T-cell (primary cell): ENCODE measurements at regions not wholly inside any gene's neighbourhood (a gene's known extent, or its start where the extent isn't known, plus 50 kb on each side); places are given as distances from the start of the nearest gene placed in this dataset.
"Not testable (repeated sequence)": the region's sequence is repeated elsewhere in the genome, so short reads cannot be mapped to it uniquely, and the experiment has no call there.

Experiments used
- ATAC-seq, 4 experiments: fragments of 200-7000 bp in 3 of 4; fragments of 150-1000 bp in 1 of 4; cut with Tn5 transposase; replicated peaks in 1 of 4; 1 replicate in 3 of 4; 2 replicates in 1 of 4; pipeline ENCODE4 v1.10.0; 2021; ENCODE audit warnings: moderate library complexity in 3 of 4, mild to moderate bottlenecking in 2 of 4, moderate number of reproducible peaks in 1 of 4
- CTCF ChIA-PET, 2 donors: fragments of 300-600 bp; sonication (Branson Sonifier 250); formaldehyde crosslinking; loops; one replicate each; lab custom pipeline; 2022; ENCODE audit warnings: antibody characterized with exemption in 2 of 2; lab: Charles Lee
- POLR2A ChIA-PET, 2 donors: fragments of 300-600 bp; sonication (Branson Sonifier 250); formaldehyde crosslinking; loops; one replicate each; lab custom pipeline; 2022; ENCODE audit warnings: antibody characterized with exemption in 2 of 2; lab: Charles Lee
- DNase-seq, 35 experiments: peaks; one replicate each; pipeline versions ENCODE4 v3.0.0 to v3.0.0-alpha.2; 2013 to 2023
- H3K27ac ChIP-seq: one replicate; pipeline ENCODE4 v1.5.1; 2013; ENCODE audit warnings: low read length
- H3K27me3 ChIP-seq, 2 experiments: replicated peaks in 1 of 2; 1 replicate in 1 of 2; 2 replicates in 1 of 2; pipeline versions ENCODE4 v1.6.1 to v1.7.0; 2013; ENCODE audit warnings: low read length in 1 of 2, mixed read lengths in 1 of 2; ENCODE audit not compliant: control insufficient read depth in 2 of 2, insufficient read depth in 2 of 2; ENCODE audit errors: extremely low read depth in 1 of 2
- H3K36me3 ChIP-seq, 2 donors: 1 replicate in 1 of 2; 2 replicates in 1 of 2; pipeline versions ENCODE4 v1.6.1 to v1.7.0; 2013; ENCODE audit warnings: low read length in 1 of 2; ENCODE audit not compliant: control insufficient read depth in 2 of 2, insufficient read depth in 1 of 2; ENCODE audit errors: extremely low read depth in 1 of 2
- H3K4me1 ChIP-seq, 2 experiments: 1 replicate in 1 of 2; 2 replicates in 1 of 2; pipeline versions ENCODE4 v1.6.1 to v1.7.0; 2013; ENCODE audit warnings: low read length in 2 of 2, mixed read lengths in 1 of 2; ENCODE audit not compliant: insufficient read depth in 2 of 2, control insufficient read depth in 1 of 2; ENCODE audit errors: extremely low read depth in 1 of 2
- H3K4me3 ChIP-seq, 2 donors: 1 replicate in 1 of 2; 2 replicates in 1 of 2; pipeline versions ENCODE4 v1.5.1 to v1.7.0; 2013; ENCODE audit warnings: mild to moderate bottlenecking in 2 of 2, low read length in 1 of 2, moderate library complexity in 1 of 2; ENCODE audit not compliant: control insufficient read depth in 1 of 2; ENCODE audit errors: extremely low read depth in 1 of 2
- H3K9me3 ChIP-seq: 2 replicates; pipeline ENCODE4 v1.7.0; 2013
- H3K27ac Mint-ChIP-seq, 2 donors: one replicate each; pipeline ENCODE4 v1.8.0; 2020 to 2021; ENCODE audit warnings: mild to moderate bottlenecking in 2 of 2, mixed read lengths in 2 of 2
- H3K27me3 Mint-ChIP-seq, 2 donors: one replicate each; pipeline ENCODE4 v1.8.0; 2021 to 2022; ENCODE audit warnings: mixed read lengths in 2 of 2
- H3K36me3 Mint-ChIP-seq: one replicate; pipeline ENCODE4 v1.8.0; 2021; ENCODE audit warnings: mixed read lengths
- H3K4me1 Mint-ChIP-seq, 3 donors: one replicate each; pipeline ENCODE4 v1.8.0; 2020 to 2022; ENCODE audit warnings: mixed read lengths in 3 of 3, mild to moderate bottlenecking in 1 of 3
- H3K4me3 Mint-ChIP-seq, 3 donors: one replicate each; pipeline ENCODE4 v1.8.0; 2020 to 2022; ENCODE audit warnings: mild to moderate bottlenecking in 3 of 3, mixed read lengths in 3 of 3, moderate library complexity in 3 of 3
- H3K9me3 Mint-ChIP-seq, 3 donors: one replicate each; pipeline ENCODE4 v1.8.0; 2020 to 2022; ENCODE audit warnings: mixed read lengths in 3 of 3
- WGBS: methylation state at CpG from one replicate; pipeline ENCODE4 v1.1.5; 2013; ENCODE audit warnings: missing lambda C conversion rate; ENCODE audit not compliant: insufficient coverage; 5-methylcytosine and 5-hydroxymethylcytosine counted together

DNA sequence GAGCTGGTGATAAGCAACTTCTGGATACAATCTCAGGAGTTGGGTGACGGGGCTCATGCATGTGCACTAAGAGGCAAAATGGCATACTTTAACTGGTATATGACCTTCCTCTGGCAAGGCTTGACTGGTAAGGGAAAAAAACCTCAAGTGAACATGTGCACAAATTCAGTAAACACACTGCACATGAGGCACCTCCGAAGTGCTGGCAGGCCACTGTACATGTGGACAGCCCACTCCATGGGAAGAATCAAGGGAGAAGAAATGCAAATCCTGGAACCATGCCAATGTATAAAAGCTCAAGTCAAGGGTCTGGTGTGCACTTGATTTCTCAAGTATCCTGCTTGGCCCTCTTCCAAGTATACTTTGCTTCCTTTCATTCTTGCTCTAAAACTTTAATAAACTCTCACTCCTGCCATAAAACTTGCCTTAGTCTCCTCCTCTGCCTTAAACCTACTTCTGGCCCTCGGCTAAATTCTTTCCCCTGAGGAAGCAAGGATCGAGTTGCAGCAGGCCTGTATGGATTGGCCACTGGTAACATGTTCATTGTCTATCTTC lies 167.2 kb downstream of the RAMP3 start:
- H3K36me3 ChIP-seq, result no peaks in the 10 kb centered on the region
- no peak overlapping the region for H3K27ac Mint-ChIP-seq
- no peak overlapping the region for H3K27ac ChIP-seq
- 80% methylated on average over 1 of the region's 4 CpGs for WGBS
- ChIA-PET POLR2A (no interaction called here), CTCF (no interaction called here)
- H3K27me3 ChIP-seq, result peaks cover 0 to 8% of the 10 kb centered on the region in 2 experiments
- no peaks in the 10 kb centered on the region for H3K9me3 ChIP-seq
- H3K4me1 ChIP-seq, result no peaks in the 10 kb centered on the region
- H3K4me3 ChIP-seq, result no peak overlapping the region
- H3K9me3 Mint-ChIP-seq, result no peaks in the 10 kb centered on the region
- H3K4me3 Mint-ChIP-seq, result no peak overlapping the region
- no peak for DNase-seq
- no peaks in the 10 kb centered on the region for H3K4me1 Mint-ChIP-seq
- H3K27me3 Mint-ChIP-seq, result peaks cover 14 to 17% of the 10 kb centered on the region in 2 donors
- no peak for ATAC-seq
- no peaks in the 10 kb centered on the region for H3K36me3 Mint-ChIP-seq

DNA sequence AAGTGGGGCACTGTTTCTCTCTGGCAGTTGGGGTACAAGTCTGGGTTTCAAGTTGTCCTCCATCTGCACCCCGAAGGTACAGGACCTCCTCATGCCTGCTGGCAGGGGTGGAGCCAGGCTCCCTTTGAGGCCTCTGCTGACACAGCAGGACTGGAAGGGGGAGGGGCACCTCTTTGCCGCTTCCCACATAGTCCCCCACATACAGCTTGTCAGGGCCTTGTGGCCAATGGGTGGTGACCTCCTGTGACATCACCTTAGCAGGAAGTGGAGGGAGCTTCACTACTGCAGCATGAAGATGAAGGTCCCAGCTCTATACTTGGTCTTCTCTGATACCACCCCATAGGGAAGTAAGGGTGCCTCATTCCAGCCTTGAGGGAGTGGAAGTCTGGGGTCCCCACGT lies 167.8 kb downstream of the RAMP3 start:
- no peaks in the 10 kb centered on the region for H3K9me3 Mint-ChIP-seq
- no peak overlapping the region for H3K4me3 Mint-ChIP-seq

GRCh38 chr7:45328403-45328981 lies 170.9 kb downstream of the RAMP3 start:
- H3K36me3 ChIP-seq, result no peaks in the 10 kb centered on the region
- no peaks in the 10 kb centered on the region for H3K9me3 ChIP-seq
- WGBS, result 15% methylated on average over 3 of the region's 5 CpGs
- Mint-ChIP-seq H3K27ac (no peak overlapping the region), H3K4me1 (no peaks in the 10 kb centered on the region), H3K9me3 (peaks cover 5 to 17% (median 12%) of the 10 kb centered on the region in 3 donors), H3K27me3 (peaks cover 26 to 29% of the 10 kb centered on the region in 2 donors), H3K4me3 (no peak overlapping the region), H3K36me3 (no peaks in the 10 kb centered on the region)
- no peak for DNase-seq
- H3K4me3 ChIP-seq, result no peak overlapping the region
- H3K27ac ChIP-seq, result no peak overlapping the region
- peaks cover 0 to 18% of the 10 kb centered on the region in 2 experiments for H3K27me3 ChIP-seq
- H3K4me1 ChIP-seq, result no peaks in the 10 kb centered on the region
- ATAC-seq, result no peak
- ChIA-PET CTCF (no interaction called here), POLR2A (no interaction called here)

More for the DNA sequence above, 167.8 kb downstream of the RAMP3 start:
- Histone ChIP-seq H3K36me3 (no peaks in the 10 kb centered on the region), H3K27me3 (peaks cover 0 to 8% of the 10 kb centered on the region in 2 experiments), H3K4me1 (no peaks in the 10 kb centered on the region), H3K9me3 (no peaks in the 10 kb centered on the region), H3K27ac (no peak overlapping the region), H3K4me3 (no peak overlapping the region)
- Mint-ChIP-seq H3K27ac (no peak overlapping the region), H3K27me3 (peaks cover 17 to 21% of the 10 kb centered on the region in 2 donors), H3K4me1 (no peaks in the 10 kb centered on the region), H3K36me3 (no peaks in the 10 kb centered on the region)
- ATAC-seq (no peak), DNase-seq (no peak)
- CTCF ChIA-PET, result no interaction called here
- POLR2A ChIA-PET, result no interaction called here
- WGBS, result 29% methylated on average over 1 of the region's 3 CpGs

DNA sequence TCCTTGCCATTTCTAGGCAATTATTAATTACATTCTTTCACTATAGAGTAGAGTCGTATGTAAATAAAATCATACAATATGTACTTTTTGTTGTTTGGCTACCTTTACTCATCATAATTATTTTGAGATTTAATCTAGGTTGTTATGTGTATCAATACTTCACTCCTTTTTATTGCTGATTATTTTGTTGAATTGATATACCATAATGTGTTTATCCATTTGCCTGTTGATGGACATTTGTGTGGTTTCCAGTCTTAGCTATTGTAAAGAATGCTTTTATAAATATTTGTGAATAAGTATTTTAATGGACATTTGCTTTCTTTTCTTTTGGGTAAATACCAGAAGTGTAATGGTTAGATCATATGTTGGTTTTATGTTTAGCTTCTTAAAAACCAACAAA lies 174.0 kb downstream of the RAMP3 start:
- ATAC-seq (no peak), DNase-seq (no peak)
- no peaks in the 10 kb centered on the region for H3K9me3 ChIP-seq
- ChIA-PET POLR2A (no interaction called here), CTCF (no interaction called here)
- H3K4me3 ChIP-seq, result no peak overlapping the region
- H3K36me3 ChIP-seq, result no peaks in the 10 kb centered on the region
- Mint-ChIP-seq H3K27ac (no peak overlapping the region), H3K4me3 (no peak overlapping the region), H3K9me3 (peaks cover 15 to 20% (median 20%) of the 10 kb centered on the region in 3 donors), H3K27me3 (peaks cover 53 to 54% of the 10 kb centered on the region in 2 donors), H3K4me1 (no peaks in the 10 kb centered on the region), H3K36me3 (no peaks in the 10 kb centered on the region)
- H3K4me1 ChIP-seq, result no peaks in the 10 kb centered on the region
- peaks cover 0 to 14% of the 10 kb centered on the region in 2 experiments for H3K27me3 ChIP-seq
- H3K27ac ChIP-seq, result no peak overlapping the region
- WGBS, result no CpG with 5 or more reads among the region's 1 CpG

GRCh38 chr7:45335024-45335423 lies 177.4 kb downstream of the RAMP3 start:
- H3K4me1 ChIP-seq, H3K4me1 Mint-ChIP-seq, H3K27ac ChIP-seq, H3K4me3 ChIP-seq, ATAC-seq, H3K36me3 ChIP-seq, CTCF ChIA-PET, POLR2A ChIA-PET, H3K9me3 ChIP-seq, H3K36me3 Mint-ChIP-seq, H3K4me3 Mint-ChIP-seq, DNase-seq, H3K27ac Mint-ChIP-seq: not testable (repeated sequence)
- H3K27me3 ChIP-seq, result peaks cover 0 to 11% of the 10 kb centered on the region in 2 experiments
- 86% methylated on average over 1 of the region's 2 CpGs for WGBS
- Mint-ChIP-seq H3K27me3 (peaks cover 50 to 51% of the 10 kb centered on the region in 2 donors), H3K9me3 (peaks cover 15 to 20% (median 20%) of the 10 kb centered on the region in 3 donors)

GRCh38 chr7:45342236-45342635 lies 184.6 kb downstream of the RAMP3 start:
- no peaks in the 10 kb centered on the region for H3K9me3 ChIP-seq
- DNase-seq (peak in 1 of 35 experiments; percentile 11), ATAC-seq (no peak)
- POLR2A ChIA-PET, result interaction anchor here in 1 of 2 donors (0.6 kb wide), 1 partner anchor 289 kb away, joined by 3 read pairs; no protein-coding TSS in a partner anchor
- Mint-ChIP-seq H3K27me3 (peaks cover 14 to 18% of the 10 kb centered on the region in 2 donors), H3K9me3 (peaks cover 0 to 7% (median 0%) of the 10 kb centered on the region in 3 donors), H3K4me1 (peaks cover 0 to 3% (median 0%) of the 10 kb centered on the region in 3 donors), H3K27ac (no peak overlapping the region), H3K36me3 (no peaks in the 10 kb centered on the region), H3K4me3 (no peak overlapping the region)
- WGBS, result 38% methylated on average over 1 of the region's 5 CpGs
- no peak overlapping the region for H3K4me3 ChIP-seq
- H3K27ac ChIP-seq, result no peak overlapping the region
- no peaks in the 10 kb centered on the region for H3K36me3 ChIP-seq
- CTCF ChIA-PET, result interaction anchor here in 1 of 2 donors (0.6 kb wide), 1 partner anchor 8 kb away, joined by 3 read pairs; no protein-coding TSS in a partner anchor
- H3K4me1 ChIP-seq, result no peaks in the 10 kb centered on the region
- no peaks in the 10 kb centered on the region for H3K27me3 ChIP-seq
